GM13976 (cell line): ENCODE measurements at regions not wholly inside any gene's neighbourhood (a gene's known extent, or its start where the extent isn't known, plus 50 kb on each side); places are given as distances from the start of the nearest gene placed in this dataset.

Source experiments
- DNase-seq: peaks from one replicate; pipeline ENCODE4 v3.0.0; 2012; ENCODE audit warnings: low spot score
- CTCF ChIP-seq: IDR thresholded peaks from 2 replicates; pipeline ENCODE4 v1.5.1; 2012; ENCODE audit warnings: borderline replicate concordance, mild to moderate bottlenecking; ENCODE audit not compliant: insufficient read depth; ENCODE audit errors: extremely low read depth, missing control alignments, control extremely low read depth
- in situ Hi-C: fragments of 300-500 bp; cut with MboI; formaldehyde crosslinking; loops from one replicate; pipeline ENCODE4 v1.12.0; 2022; ENCODE audit warnings: low sequenced_read_pairs, mixed read lengths, inconsistent platforms; ENCODE audit not compliant: unreplicated experiment

- DNase-seq: no peak
- in situ Hi-C loops: no loop called here
- TF ChIP-seq CTCF: no peak
Observed at GRCh38 chr3:72141264-72141663, 356.3 kb upstream of the PROK2 start.

- in situ Hi-C loops: no loop called here
- no peak for TF ChIP-seq CTCF
- DNase-seq: no peak
Observed at GRCh38 chr3:72139316-72139715, 354.4 kb upstream of the PROK2 start.

- DNase-seq: no peak
- no peak for TF ChIP-seq CTCF
- in situ Hi-C loops: no loop called here
Observed at GRCh38 chr3:72137865-72138861, 353.2 kb upstream of the PROK2 start.

- no peak for TF ChIP-seq CTCF
- in situ Hi-C loops: no loop called here
- DNase-seq: no peak
Observed at GRCh38 chr3:72135636-72136035, 350.7 kb upstream of the PROK2 start.

- DNase-seq: peak; percentile 63
- in situ Hi-C loops: no loop called here
- no peak for TF ChIP-seq CTCF
Observed at GRCh38 chr3:72134989-72135451, 350.1 kb upstream of the PROK2 start.

- DNase-seq: no peak
- no peak for TF ChIP-seq CTCF
- in situ Hi-C loops: no loop called here
Observed at GRCh38 chr3:72133329-72134011, 348.5 kb upstream of the PROK2 start.
